NB4 (cell line): ENCODE measurements at regions not wholly inside any gene's neighbourhood (a gene's known extent, or its start where the extent isn't known, plus 50 kb on each side); places are given as distances from the start of the nearest gene placed in this dataset.

Experiments
- DNase-seq: peaks from one replicate; pipeline ENCODE4 v3.0.0; 2010; ENCODE audit warnings: low read depth
- H3K4me3 ChIP-seq: one replicate; pipeline ENCODE4 v1.5.1; 2011; ENCODE audit warnings: mild to moderate bottlenecking, low read depth, low read length, moderate library complexity
- CTCF ChIP-seq: IDR thresholded peaks from one replicate; pipeline ENCODE4 v1.5.1; 2012; ENCODE audit warnings: low read depth, low read length
- MYC ChIP-seq: IDR thresholded peaks from 2 replicates; pipeline ENCODE4 v1.6.1; 2011; ENCODE audit warnings: low read depth, low read length
- POLR2A ChIP-seq: IDR thresholded peaks from 2 replicates; pipeline ENCODE4 v1.6.1; 2011; ENCODE audit warnings: mild to moderate bottlenecking; ENCODE audit not compliant: insufficient read length; ENCODE audit errors: extremely low read depth
- TF ChIP-seq, protein P1 (sequence below): IDR thresholded peaks from 2 replicates; pipeline ENCODE4 v1.6.1; 2011; ENCODE audit warnings: low read depth, low read length

DNA sequence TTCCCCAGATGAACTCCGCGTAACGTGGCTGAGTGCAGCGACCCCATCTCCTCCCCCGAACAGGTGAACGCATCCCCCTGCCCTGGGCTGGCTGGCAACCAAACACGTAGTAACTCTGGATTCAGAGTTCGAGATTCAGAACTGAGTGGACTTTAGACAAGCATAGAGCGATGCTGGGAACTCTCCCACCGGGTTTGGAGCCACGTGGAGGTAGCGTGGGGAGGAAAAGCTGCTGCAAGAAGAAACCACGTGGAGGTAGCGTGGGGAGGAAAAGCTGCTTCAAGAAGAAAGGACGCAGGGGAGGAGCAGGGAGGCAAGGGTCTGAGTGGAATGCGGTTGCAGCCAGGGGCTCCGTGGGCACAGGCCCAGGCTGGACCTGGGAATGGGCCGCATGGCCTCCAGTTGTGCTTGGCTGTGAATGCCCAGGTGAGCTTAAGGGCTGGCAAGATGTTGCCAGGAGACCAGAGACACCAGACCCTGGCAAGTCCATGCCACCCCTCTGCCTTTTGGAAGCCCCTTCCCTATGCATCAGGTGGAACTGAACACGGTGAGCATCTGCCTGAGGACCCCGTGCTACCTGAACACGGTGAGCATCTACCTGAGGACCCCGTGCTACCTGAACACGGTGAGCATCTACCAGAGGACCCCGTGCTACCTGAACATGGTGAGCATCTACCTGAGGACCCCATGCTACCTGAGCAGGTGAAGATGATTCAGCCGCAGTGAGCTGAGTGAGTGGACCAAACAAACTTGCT lies 118.0 kb upstream of the FRMD1 start:
- DNase-seq = no peak
- TF ChIP-seq POLR2A = no peak
- TF ChIP-seq CTCF = no peak
- no peak for TF ChIP-seq MYC
- TF ChIP-seq, protein P1, sequence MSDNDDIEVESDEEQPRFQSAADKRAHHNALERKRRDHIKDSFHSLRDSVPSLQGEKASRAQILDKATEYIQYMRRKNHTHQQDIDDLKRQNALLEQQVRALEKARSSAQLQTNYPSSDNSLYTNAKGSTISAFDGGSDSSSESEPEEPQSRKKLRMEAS = no peak
- H3K4me3 ChIP-seq = no peak overlapping the region

DNA sequence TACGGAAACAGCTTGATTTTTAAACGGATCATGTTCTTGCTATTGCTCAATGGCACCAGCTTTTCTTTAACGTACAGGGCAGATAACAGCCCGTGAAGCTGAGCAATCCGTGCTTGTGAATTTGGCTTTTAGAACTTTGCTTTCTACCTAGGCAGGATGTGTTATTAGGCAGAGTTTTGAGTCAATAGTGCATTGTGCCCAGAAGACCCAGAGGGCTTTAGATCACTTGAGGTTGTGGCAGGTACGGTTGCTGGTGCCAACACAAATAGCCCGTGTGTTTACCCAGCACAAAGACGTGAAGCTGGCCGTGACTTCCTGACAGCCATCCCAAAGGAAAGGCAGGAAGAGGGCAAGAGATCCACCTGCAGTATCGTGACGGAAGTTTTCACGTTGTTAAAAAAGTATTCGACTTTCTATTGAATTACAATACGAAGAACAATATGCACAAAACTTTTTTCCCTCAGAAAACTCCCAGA lies 117.4 kb upstream of the FRMD1 start:
- no peak overlapping the region for H3K4me3 ChIP-seq
- TF ChIP-seq CTCF (no peak), MYC (no peak), POLR2A (no peak)
- TF ChIP-seq, protein P1 = no peak
- DNase-seq = no peak

DNA sequence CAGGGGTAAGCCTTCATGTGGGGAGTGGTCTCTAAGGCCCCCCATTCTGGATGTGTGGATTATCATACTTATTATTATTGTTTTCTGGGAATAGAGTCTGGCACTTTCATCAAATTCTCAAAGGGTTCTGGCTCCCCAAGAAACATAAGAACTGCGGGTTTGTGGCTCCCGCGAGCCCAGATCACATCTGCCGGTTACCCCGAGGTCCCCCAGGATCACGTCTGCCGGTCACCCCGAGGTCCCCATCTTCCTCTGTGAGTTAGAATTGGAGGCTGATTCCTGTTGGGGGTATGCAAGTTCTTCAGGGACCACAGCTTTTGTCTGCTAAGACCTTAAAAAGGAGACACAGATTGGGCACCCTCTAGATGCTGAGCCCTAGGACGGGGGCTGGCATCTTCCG lies 116.7 kb upstream of the FRMD1 start:
- no peak for TF ChIP-seq POLR2A
- no peak for TF ChIP-seq MYC
- TF ChIP-seq CTCF = no peak
- TF ChIP-seq, protein P1 = no peak
- DNase-seq = no peak

GRCh38 chr6:168194732-168195567 lies 115.9 kb upstream of the FRMD1 start:
- TF ChIP-seq MYC (no peak), CTCF (no peak), POLR2A (no peak)
- TF ChIP-seq, protein P1 = no peak
- no peak for DNase-seq
- no peak overlapping the region for H3K4me3 ChIP-seq

More for the DNA sequence above, 116.7 kb upstream of the FRMD1 start:
- no peak overlapping the region for H3K4me3 ChIP-seq

DNA sequence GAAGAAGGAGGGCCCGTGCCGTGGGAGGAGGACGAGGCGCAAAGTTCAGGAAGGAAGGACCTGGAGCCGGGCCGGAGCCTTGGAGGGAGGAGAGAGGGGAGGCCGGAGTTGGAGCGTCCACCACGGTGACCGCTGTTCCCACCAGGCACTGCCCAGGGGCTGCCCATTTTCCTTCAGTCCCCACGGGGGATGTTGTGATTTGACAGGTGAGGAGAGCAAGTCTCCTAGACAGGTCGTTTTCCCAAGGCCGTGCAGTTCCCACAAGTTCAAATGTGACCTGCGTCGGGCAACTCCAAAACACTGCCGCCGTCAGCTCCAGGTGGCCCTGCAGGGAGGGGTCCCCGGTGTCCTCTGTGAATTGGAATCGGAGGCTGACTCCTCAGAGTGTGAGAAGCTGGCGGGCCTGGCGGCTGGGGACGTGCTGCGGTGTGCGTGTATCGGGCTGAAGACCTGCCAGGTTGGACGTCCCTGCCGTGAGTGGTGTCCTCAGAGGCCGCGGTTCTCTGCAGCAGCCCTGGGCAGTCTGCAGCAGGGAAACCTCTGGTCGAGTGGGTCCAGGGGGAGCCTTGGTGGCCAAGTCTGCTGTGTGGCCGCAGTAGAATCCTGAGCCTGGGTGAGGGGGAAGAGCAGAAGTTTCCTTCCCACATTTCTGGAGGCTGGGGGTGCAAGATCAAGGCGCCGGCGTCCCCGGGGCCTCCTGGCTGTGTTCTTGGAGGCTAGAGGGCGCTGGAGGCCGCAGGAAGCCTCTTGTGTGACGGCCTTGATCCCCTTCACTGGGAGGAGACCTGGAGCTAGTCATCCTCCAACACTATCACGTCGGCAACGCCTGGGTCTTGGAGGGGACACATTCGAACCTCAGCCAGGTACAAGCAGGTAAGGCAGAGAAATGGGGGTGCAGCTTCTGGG lies 115.1 kb upstream of the FRMD1 start:
- no peak overlapping the region for H3K4me3 ChIP-seq
- peak; percentile 50 for DNase-seq
- TF ChIP-seq CTCF (peak; percentile 45), POLR2A (no peak), MYC (no peak)
- TF ChIP-seq, protein P1 = no peak
